IMR-90 (cell line): ENCODE measurements at regions not wholly inside any gene's neighbourhood (a gene's known extent, or its start where the extent isn't known, plus 50 kb on each side); places are given as distances from the start of the nearest gene placed in this dataset.

Source experiments
- ATAC-seq: fragments of 200-7000 bp; cut with Tn5 transposase; 2 replicates; pipeline ENCODE4 v1.9.1; 2020; ENCODE audit warnings: low read depth, mild to moderate bottlenecking, moderate library complexity
- BruUV-seq: library from RNA; stranded (reverse); fragments of 400-500 nt; replicated peaks from 2 replicates; lab custom pipeline; 2021; lab: Mats Ljungman, UMichigan
- CTCF ChIA-PET: fragments of 300-600 bp; formaldehyde crosslinking; extraction: SDS; loops from one replicate; lab custom pipeline; 2021; ENCODE audit warnings: antibody characterized with exemption; lab: Yijun Ruan, JAX
- POLR2A ChIA-PET: fragments of 300-600 bp; sonication (Branson Sonifier 250); formaldehyde crosslinking; loops from one replicate; lab custom pipeline; 2022; ENCODE audit warnings: antibody characterized with exemption; ENCODE audit not compliant: unreplicated experiment; lab: Charles Lee
- DNase-seq: peaks from one replicate; pipeline ENCODE4 v3.0.0; 2013
- H2AFZ ChIP-seq: replicated peaks from 2 replicates; pipeline ENCODE3; 2013; ENCODE audit warnings: low read length, mild to moderate bottlenecking; ENCODE audit not compliant: poor library complexity
- H2AK5ac ChIP-seq: 2 replicates; pipeline ENCODE4 v1.6.1; 2013; ENCODE audit warnings: low read depth, low read length, inconsistent platforms
- H2AK9ac ChIP-seq: replicated peaks from 2 replicates; pipeline ENCODE3; 2013; ENCODE audit warnings: mild to moderate bottlenecking, low read depth, low read length, moderate library complexity; ENCODE audit not compliant: poor library complexity
- H2BK120ac ChIP-seq: 2 replicates; pipeline ENCODE4 v1.6.1; 2013; ENCODE audit warnings: low read depth, low read length, inconsistent platforms
- H2BK15ac ChIP-seq: 3 replicates; pipeline ENCODE4 v1.6.1; 2013; ENCODE audit warnings: low read depth, low read length, inconsistent platforms
- H2BK20ac ChIP-seq: 2 replicates; pipeline ENCODE4 v1.6.1; 2013; ENCODE audit warnings: low read depth, mild to moderate bottlenecking, inconsistent platforms, low read length, moderate library complexity
- H2BK5ac ChIP-seq: 2 replicates; pipeline ENCODE4 v1.6.1; 2013; ENCODE audit warnings: mild to moderate bottlenecking, low read depth, low read length, inconsistent platforms; ENCODE audit not compliant: poor library complexity, severe bottlenecking
- H3K14ac ChIP-seq: replicated peaks from 2 replicates; pipeline ENCODE4 v1.6.1; 2013; ENCODE audit warnings: low read depth, low read length, inconsistent platforms
- H3K18ac ChIP-seq: 2 replicates; pipeline ENCODE4 v1.6.1; 2013; ENCODE audit warnings: low read depth, low read length, control low read depth
- H3K23ac ChIP-seq: 2 replicates; pipeline ENCODE4 v1.6.1; 2013; ENCODE audit warnings: low read depth, low read length, inconsistent platforms
- H3K27ac ChIP-seq: 2 replicates; pipeline ENCODE4 v1.5.1; 2013; ENCODE audit warnings: mild to moderate bottlenecking, control low read depth, low read length; ENCODE audit not compliant: insufficient read depth
- H3K27me3 ChIP-seq: 2 replicates; pipeline ENCODE4 v1.6.1; 2013; ENCODE audit warnings: low read length; ENCODE audit not compliant: control insufficient read depth, insufficient read depth
- H3K36me3 ChIP-seq: 2 replicates; pipeline ENCODE4 v1.6.1; 2013; ENCODE audit warnings: low read length, mixed read lengths; ENCODE audit not compliant: control insufficient read depth, insufficient read depth
- H3K4ac ChIP-seq: 2 replicates; pipeline ENCODE4 v1.6.1; 2013; ENCODE audit warnings: low read depth, low read length, inconsistent platforms
- H3K4me1 ChIP-seq: 2 replicates; pipeline ENCODE4 v1.6.1; 2013; ENCODE audit warnings: low read length, mixed read lengths; ENCODE audit not compliant: control insufficient read depth, insufficient read depth
- H3K4me2 ChIP-seq: 2 replicates; pipeline ENCODE4 v1.6.1; 2013; ENCODE audit warnings: low read depth, mild to moderate bottlenecking, control low read depth, low read length, moderate library complexity
- H3K4me3 ChIP-seq: 2 replicates; pipeline ENCODE4 v1.5.1; 2013; ENCODE audit warnings: low read depth, mild to moderate bottlenecking, control low read depth, low read length, moderate library complexity; ENCODE audit not compliant: insufficient read depth
- H3K56ac ChIP-seq: 2 replicates; pipeline ENCODE4 v1.6.1; 2013; ENCODE audit warnings: low read length, inconsistent platforms; ENCODE audit not compliant: insufficient read depth; ENCODE audit errors: extremely low read depth
- H3K79me1 ChIP-seq, 2 experiments: 2 replicates each; pipeline ENCODE4 v1.6.1; 2013; ENCODE audit warnings: low read length in 2 of 2, inconsistent platforms in 1 of 2, low read depth in 1 of 2
- H3K9ac ChIP-seq: 2 replicates; pipeline ENCODE4 v1.6.1; 2013; ENCODE audit warnings: low read depth, low read length, control low read depth
- H3K9me1 ChIP-seq: 2 replicates; pipeline ENCODE4 v1.6.1; 2013; ENCODE audit warnings: low read length, inconsistent platforms; ENCODE audit not compliant: insufficient read depth
- H3K9me3 ChIP-seq: 2 replicates; pipeline ENCODE4 v1.6.1; 2013; ENCODE audit warnings: low read length; ENCODE audit not compliant: control insufficient read depth, insufficient read depth
- H4K20me1 ChIP-seq: 2 replicates; pipeline ENCODE4 v1.6.1; 2013; ENCODE audit warnings: low read length, inconsistent platforms; ENCODE audit not compliant: insufficient read depth
- H4K5ac ChIP-seq: 2 replicates; pipeline ENCODE4 v1.6.1; 2013; ENCODE audit warnings: mild to moderate bottlenecking, low read depth, low read length, control low read depth
- H4K8ac ChIP-seq, 2 experiments: 2 replicates each; pipeline ENCODE4 v1.6.1; 2013; ENCODE audit warnings: low read depth in 2 of 2, low read length in 2 of 2, control low read depth in 1 of 2, inconsistent platforms in 1 of 2
- H4K91ac ChIP-seq: 2 replicates; pipeline ENCODE4 v1.6.1; 2013; ENCODE audit warnings: low read depth, low read length, inconsistent platforms; ENCODE audit not compliant: insufficient read depth
- WGBS, 2 experiments: methylation state at CpG; one replicate each; pipeline versions ENCODE4 v1.1.5 to v1.1.7; 2013; ENCODE audit warnings: missing lambda C conversion rate in 2 of 2; ENCODE audit not compliant: insufficient read length in 1 of 2; ENCODE audit errors: extremely low coverage in 2 of 2; 5-methylcytosine and 5-hydroxymethylcytosine counted together
- dilution Hi-C: fragments of 300-500 bp; cut with HindIII; formaldehyde crosslinking; loops from one replicate; pipeline ENCODE4 v1.14.3; 2018; ENCODE audit warnings: low sequenced_read_pairs; ENCODE audit not compliant: unreplicated experiment
- in situ Hi-C: fragments of 300-500 bp; cut with MboI; formaldehyde crosslinking; loops from 3 replicates; pipeline ENCODE4 v1.14.3; 2019; ENCODE audit warnings: low sequenced_read_pairs, inconsistent platforms, mixed read lengths
- intact Hi-C: fragments of 100-400 bp; cut with micrococcal nuclease; formaldehyde crosslinking; loops from 2 replicates; pipeline ENCODE4 v1.10.0; 2022
- TF ChIP-seq, protein P1 (sequence below): fragments of 150-350 bp; IDR thresholded peaks from 2 replicates; pipeline ENCODE4 v1.6.1; 2017; ENCODE audit warnings: mild to moderate bottlenecking, antibody characterized with exemption, low read length, low read depth

DNA sequence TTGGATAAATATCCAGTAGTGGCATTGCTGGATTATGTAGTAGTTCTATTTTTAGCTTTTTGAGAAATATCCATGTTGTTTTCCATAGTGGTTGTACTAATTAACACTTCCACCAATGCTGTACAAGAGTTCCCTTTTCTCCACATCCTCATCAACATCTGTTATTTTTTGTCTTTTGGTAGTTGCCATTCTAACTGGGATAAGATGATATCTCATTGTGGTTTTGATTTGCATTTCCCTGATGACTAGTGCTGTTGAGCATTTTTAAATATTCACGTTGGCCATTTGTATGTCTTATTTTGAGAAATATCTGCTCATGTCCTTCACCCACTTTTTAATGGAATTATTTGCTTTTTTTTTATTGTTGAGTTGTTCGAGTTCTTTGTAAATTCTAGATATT, 183.9 kb downstream of the PTPRU start:
- CTCF ChIA-PET: no interaction called here
- Histone ChIP-seq H2AK9ac (no peak overlapping the region), H3K27ac (no peak overlapping the region), H3K18ac (no peak overlapping the region), H3K9me3 (no peaks in the 10 kb centered on the region), H4K20me1 (no peaks in the 10 kb centered on the region), H3K27me3 (no peaks in the 10 kb centered on the region), H2BK20ac (no peak overlapping the region), H3K36me3 (no peaks in the 10 kb centered on the region), H3K9me1 (no peaks in the 10 kb centered on the region), H3K4me3 (no peak overlapping the region), H3K79me1 (no peaks in the 10 kb centered on the region), H3K56ac (no peak overlapping the region), H2BK5ac (no peak overlapping the region), H2BK120ac (no peak overlapping the region), H3K4me2 (no peak overlapping the region), H3K14ac (no peak overlapping the region), H3K4me1 (no peaks in the 10 kb centered on the region), H4K8ac (no peak overlapping the region), H3K4ac (no peak overlapping the region), H3K9ac (no peak overlapping the region), H4K5ac (no peak overlapping the region), H2BK15ac (no peak overlapping the region), H2AFZ (no peak overlapping the region), H4K91ac (no peak overlapping the region), H2AK5ac (no peak overlapping the region), H3K23ac (no peak overlapping the region)
- dilution Hi-C loops (no loop called here), in situ Hi-C loops (no loop called here), intact Hi-C loops (no loop called here)
- no peak for DNase-seq
- POLR2A ChIA-PET: no interaction called here
- ATAC-seq: no peak
- no CpG with 5 or more reads among the region's 2 CpGs for WGBS, 2 experiments
- no TSS peak for BruUV-seq
- TF ChIP-seq, protein P1, sequence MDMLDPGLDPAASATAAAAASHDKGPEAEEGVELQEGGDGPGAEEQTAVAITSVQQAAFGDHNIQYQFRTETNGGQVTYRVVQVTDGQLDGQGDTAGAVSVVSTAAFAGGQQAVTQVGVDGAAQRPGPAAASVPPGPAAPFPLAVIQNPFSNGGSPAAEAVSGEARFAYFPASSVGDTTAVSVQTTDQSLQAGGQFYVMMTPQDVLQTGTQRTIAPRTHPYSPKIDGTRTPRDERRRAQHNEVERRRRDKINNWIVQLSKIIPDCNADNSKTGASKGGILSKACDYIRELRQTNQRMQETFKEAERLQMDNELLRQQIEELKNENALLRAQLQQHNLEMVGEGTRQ: no peak
